AG09319 (cell line): ENCODE measurements at regions not wholly inside any gene's neighbourhood (a gene's known extent, or its start where the extent isn't known, plus 50 kb on each side); places are given as distances from the start of the nearest gene placed in this dataset.

Experiments
- DNase-seq: peaks from one replicate; pipeline ENCODE4 v3.0.0-alpha.2; 2010; ENCODE audit warnings: low read depth; ENCODE audit errors: extremely low read depth
- CTCF ChIP-seq: IDR thresholded peaks from 2 replicates; pipeline ENCODE4 v1.5.1; 2011; ENCODE audit warnings: low read depth, mild to moderate bottlenecking, inconsistent platforms, low read length, moderate library complexity

DNA sequence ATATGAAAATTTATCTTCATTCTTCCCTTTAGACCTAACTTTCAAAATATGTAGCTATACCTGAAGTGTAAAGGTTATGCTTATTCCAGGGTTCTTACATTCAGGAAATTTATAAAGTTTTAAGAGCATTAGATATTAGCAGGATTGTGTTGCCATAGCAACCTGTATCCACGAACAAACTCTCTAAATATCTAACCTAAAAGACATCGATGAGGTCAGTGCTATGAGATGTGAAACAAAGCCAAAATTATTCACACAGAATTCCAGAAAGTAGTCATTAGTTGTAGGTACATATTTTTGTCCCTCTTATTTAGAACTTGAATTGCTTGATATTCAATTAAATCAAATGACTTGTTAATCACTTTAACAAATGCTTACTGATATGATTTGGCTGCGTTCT is 705.3 kb downstream of the SOCS6 start:
- DNase-seq, result no peak
- no peak for TF ChIP-seq CTCF

- no peak for TF ChIP-seq CTCF
Measured at GRCh38 chr18:70991577-70991976, 702.7 kb downstream of the SOCS6 start.

DNA sequence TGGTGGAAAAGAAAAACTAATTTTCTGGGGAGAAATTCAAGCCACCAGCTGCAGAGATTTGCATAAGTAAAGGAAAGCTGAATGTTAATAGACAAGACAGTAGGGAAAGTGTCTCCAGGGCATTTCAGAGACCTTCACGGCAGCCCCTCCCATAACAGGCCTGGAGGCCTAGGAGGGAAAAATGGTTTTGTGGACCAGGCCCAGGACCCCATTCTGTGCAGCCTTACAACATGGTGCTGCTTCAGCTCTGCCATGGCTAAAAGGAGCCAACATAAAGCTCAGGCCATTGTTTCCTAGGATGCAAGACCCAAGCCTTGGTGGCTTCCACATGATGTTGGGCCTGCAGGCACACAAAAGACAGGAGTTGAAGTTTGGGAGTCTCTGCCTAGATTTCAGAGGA is 697.1 kb downstream of the SOCS6 start:
- no peak for DNase-seq
- TF ChIP-seq CTCF, result no peak

More at GRCh38 chr18:70991577-70991976, 702.7 kb downstream of the SOCS6 start:
- no peak for DNase-seq

GRCh38 chr18:70982292-70982691 is 693.4 kb downstream of the SOCS6 start:
- DNase-seq, result no peak
- no peak for TF ChIP-seq CTCF

- TF ChIP-seq CTCF, result no peak
- no peak for DNase-seq
Measured at GRCh38 chr18:70981400-70982140, 692.7 kb downstream of the SOCS6 start.

DNA sequence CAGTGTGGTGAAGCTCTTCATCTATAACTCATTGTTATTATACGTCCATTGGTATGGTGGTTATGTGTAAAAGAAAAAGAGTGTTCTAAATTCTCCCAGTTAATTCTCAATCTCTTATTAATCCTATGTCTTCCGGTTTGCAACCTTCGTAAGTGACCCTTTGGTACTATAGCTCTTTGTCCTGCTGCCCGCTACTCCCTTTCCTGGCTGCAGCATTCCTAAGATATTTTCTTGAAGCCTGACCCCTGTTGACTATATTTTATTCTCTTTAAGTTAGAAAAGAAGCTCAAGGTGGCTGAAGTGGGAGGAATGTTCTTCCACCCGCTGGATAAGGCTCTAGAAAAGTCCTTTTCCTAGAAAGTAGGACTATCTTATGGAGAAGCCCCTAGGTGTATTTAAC is 684.8 kb downstream of the SOCS6 start:
- TF ChIP-seq CTCF, result no peak
- DNase-seq, result no peak

DNA sequence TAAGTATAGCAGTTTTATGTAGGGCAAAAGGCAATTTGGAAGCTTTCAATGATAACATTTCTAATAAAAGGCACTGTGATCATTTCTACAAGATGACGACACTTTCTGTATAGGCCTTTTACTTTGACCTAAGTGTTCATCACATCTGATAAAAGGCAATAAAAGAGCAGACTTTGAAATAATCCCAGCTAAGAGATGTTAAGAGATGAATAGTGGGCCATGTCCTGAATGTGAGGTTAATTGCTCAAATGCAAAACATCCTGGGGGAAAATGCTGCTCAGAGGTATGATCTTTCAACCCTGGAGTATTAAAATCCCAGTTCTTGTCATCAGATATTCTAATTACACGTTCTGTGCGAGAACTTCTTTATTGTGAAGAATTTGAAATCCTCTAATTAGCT is 677.6 kb downstream of the SOCS6 start:
- TF ChIP-seq CTCF, result no peak
- no peak for DNase-seq
